ENCODE measurements at regions not wholly inside any gene's neighbourhood (a gene's known extent, or its start where the extent isn't known, plus 50 kb on each side); places are given as distances from the start of the nearest gene placed in this dataset.
"Not testable (repeated sequence)": the region's sequence is repeated elsewhere in the genome, so short reads cannot be mapped to it uniquely, and the experiment has no call there.

- H3K27ac Mint-ChIP-seq, result no peak overlapping the region
- DNase-seq, result no peak
- H3K36me3 Mint-ChIP-seq, result no peaks in the 10 kb centered on the region
- peaks cover 0 to 13% (median 7%) of the 10 kb centered on the region in 3 donors for H3K27me3 Mint-ChIP-seq (ENCODE audit: low read depth in 3 of 3)
- peaks cover 0 to 12% (median 3%) of the 10 kb centered on the region in 6 donors for H3K9me3 Mint-ChIP-seq
- no peak overlapping the region for H3K4me3 Mint-ChIP-seq
- peaks cover 4 to 9% of the 10 kb centered on the region in 2 donors for H3K4me1 Mint-ChIP-seq
Observed at GRCh38 chr1:90362163-90362562, 354.9 kb downstream of the BARHL2 start.

DNA sequence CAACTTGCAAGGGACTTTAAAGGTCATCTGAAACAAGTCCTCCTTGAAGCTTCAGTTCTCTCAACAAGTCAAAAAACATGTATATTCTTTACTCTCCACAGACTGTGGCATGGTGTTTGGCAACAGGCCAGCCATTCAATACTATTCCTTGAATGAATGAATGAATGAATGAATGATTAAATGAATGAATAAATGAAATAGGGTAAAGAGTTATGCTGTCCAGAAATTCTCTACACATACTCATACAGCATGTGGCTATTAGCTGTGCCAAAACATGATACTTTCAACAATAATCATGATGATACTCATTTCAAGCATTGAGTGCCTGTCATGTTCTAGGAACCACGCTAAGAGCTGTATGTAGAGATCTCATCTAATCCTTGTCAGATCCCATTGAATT is 356.1 kb downstream of the BARHL2 start:
- DNase-seq, result no peak
- H3K27ac Mint-ChIP-seq, result no peak overlapping the region
- H3K4me1 Mint-ChIP-seq, result peaks cover 4 to 9% of the 10 kb centered on the region in 2 donors
- peaks cover 0 to 11% (median 2%) of the 10 kb centered on the region in 6 donors for H3K9me3 Mint-ChIP-seq
- H3K36me3 Mint-ChIP-seq, result no peaks in the 10 kb centered on the region
- no peak overlapping the region for H3K4me3 Mint-ChIP-seq
- peaks cover 0 to 13% (median 4%) of the 10 kb centered on the region in 3 donors for H3K27me3 Mint-ChIP-seq (ENCODE audit: low read depth in 3 of 3)

GRCh38 chr1:90359994-90360393 is 357.1 kb downstream of the BARHL2 start:
- H3K27ac Mint-ChIP-seq, result no peak overlapping the region
- H3K4me1 Mint-ChIP-seq, result peaks cover 4 to 9% of the 10 kb centered on the region in 2 donors

GRCh38 chr1:90358448-90358847 is 358.7 kb downstream of the BARHL2 start:
- H3K9me3 Mint-ChIP-seq, result peaks cover 0 to 2% (median 0%) of the 10 kb centered on the region in 6 donors
- H3K4me1 Mint-ChIP-seq, result peaks cover 4 to 9% of the 10 kb centered on the region in 2 donors
- H3K27me3 Mint-ChIP-seq (ENCODE audit: low read depth in 3 of 3), result peaks cover 0 to 13% (median 1%) of the 10 kb centered on the region in 3 donors
- no peak for DNase-seq
- H3K27ac Mint-ChIP-seq, result no peak overlapping the region
- H3K36me3 Mint-ChIP-seq, result no peaks in the 10 kb centered on the region
- no peak overlapping the region for H3K4me3 Mint-ChIP-seq

More at GRCh38 chr1:90359994-90360393, 357.1 kb downstream of the BARHL2 start:
- peaks cover 0 to 13% (median 2%) of the 10 kb centered on the region in 3 donors for H3K27me3 Mint-ChIP-seq (ENCODE audit: low read depth in 3 of 3)
- no peaks in the 10 kb centered on the region for H3K36me3 Mint-ChIP-seq
- H3K9me3 Mint-ChIP-seq, result peaks cover 0 to 3% (median under 1%) of the 10 kb centered on the region in 6 donors
- DNase-seq, result no peak
- no peak overlapping the region for H3K4me3 Mint-ChIP-seq

GRCh38 chr1:90357995-90358394 is 359.1 kb downstream of the BARHL2 start:
- Mint-ChIP-seq H3K4me1 (peaks cover 4 to 6% of the 10 kb centered on the region in 2 donors), H3K27ac (no peak overlapping the region), H3K27me3 (ENCODE audit: low read depth in 3 of 3) (peaks cover 0 to 11% (median 2%) of the 10 kb centered on the region in 3 donors), H3K9me3 (peaks cover 0 to under 1% (median 0%) of the 10 kb centered on the region in 6 donors), H3K4me3 (no peak overlapping the region), H3K36me3 (no peaks in the 10 kb centered on the region)
- no peak for DNase-seq

GRCh38 chr1:90356991-90357390 is 360.1 kb downstream of the BARHL2 start:
- H3K4me1 Mint-ChIP-seq, result peaks cover 0 to 2% of the 10 kb centered on the region in 2 donors
- no peak overlapping the region for H3K27ac Mint-ChIP-seq
- no peaks in the 10 kb centered on the region for H3K36me3 Mint-ChIP-seq
- H3K9me3 Mint-ChIP-seq, result peaks cover 0 to 2% (median 0%) of the 10 kb centered on the region in 6 donors
- no peak overlapping the region for H3K4me3 Mint-ChIP-seq
- DNase-seq, result no peak
- H3K27me3 Mint-ChIP-seq (ENCODE audit: low read depth in 3 of 3), result peaks cover 0 to 11% (median 3%) of the 10 kb centered on the region in 3 donors

GRCh38 chr1:90356101-90356500 is 361.0 kb downstream of the BARHL2 start:
- Mint-ChIP-seq H3K9me3 (peaks cover 0 to 2% (median 0%) of the 10 kb centered on the region in 6 donors), H3K36me3 (no peaks in the 10 kb centered on the region), H3K27ac (no peak overlapping the region), H3K4me1 (no peaks in the 10 kb centered on the region), H3K4me3 (no peak overlapping the region), H3K27me3 (ENCODE audit: low read depth in 3 of 3) (peaks cover 0 to 8% (median 3%) of the 10 kb centered on the region in 3 donors)
- DNase-seq, result no peak

GRCh38 chr1:90354704-90355103 is 359.8 kb downstream of the ZNF326 start:
- H3K36me3 Mint-ChIP-seq, result no peaks in the 10 kb centered on the region
- DNase-seq, result no peak
- H3K4me1 Mint-ChIP-seq, result no peaks in the 10 kb centered on the region
- H3K27ac Mint-ChIP-seq, result no peak overlapping the region
- peaks cover 0 to 2% (median 0%) of the 10 kb centered on the region in 6 donors for H3K9me3 Mint-ChIP-seq
- peaks cover 0 to 3% (median 2%) of the 10 kb centered on the region in 3 donors for H3K27me3 Mint-ChIP-seq (ENCODE audit: low read depth in 3 of 3)
- H3K4me3 Mint-ChIP-seq, result no peak overlapping the region

GRCh38 chr1:90351019-90351418 is 356.1 kb downstream of the ZNF326 start:
- no peak overlapping the region for H3K27ac Mint-ChIP-seq
- H3K36me3 Mint-ChIP-seq, result no peaks in the 10 kb centered on the region
- peaks cover 0 to 5% (median 2%) of the 10 kb centered on the region in 3 donors for H3K27me3 Mint-ChIP-seq (ENCODE audit: low read depth in 3 of 3)
- H3K4me1 Mint-ChIP-seq, result no peaks in the 10 kb centered on the region
- H3K9me3 Mint-ChIP-seq, result peaks cover 7 to 14% (median 9%) of the 10 kb centered on the region in 6 donors
- H3K4me3 Mint-ChIP-seq, result no peak overlapping the region
- DNase-seq, result no peak

GRCh38 chr1:90349510-90349909 is 354.6 kb downstream of the ZNF326 start:
- no peak overlapping the region for H3K4me3 Mint-ChIP-seq
- peaks cover 7 to 14% (median 10%) of the 10 kb centered on the region in 6 donors for H3K9me3 Mint-ChIP-seq
- no peaks in the 10 kb centered on the region for H3K36me3 Mint-ChIP-seq
- H3K4me1 Mint-ChIP-seq, result no peaks in the 10 kb centered on the region
- peaks cover 0 to 10% (median 6%) of the 10 kb centered on the region in 3 donors for H3K27me3 Mint-ChIP-seq (ENCODE audit: low read depth in 3 of 3)
- no peak for DNase-seq
- H3K27ac Mint-ChIP-seq, result no peak overlapping the region

DNA sequence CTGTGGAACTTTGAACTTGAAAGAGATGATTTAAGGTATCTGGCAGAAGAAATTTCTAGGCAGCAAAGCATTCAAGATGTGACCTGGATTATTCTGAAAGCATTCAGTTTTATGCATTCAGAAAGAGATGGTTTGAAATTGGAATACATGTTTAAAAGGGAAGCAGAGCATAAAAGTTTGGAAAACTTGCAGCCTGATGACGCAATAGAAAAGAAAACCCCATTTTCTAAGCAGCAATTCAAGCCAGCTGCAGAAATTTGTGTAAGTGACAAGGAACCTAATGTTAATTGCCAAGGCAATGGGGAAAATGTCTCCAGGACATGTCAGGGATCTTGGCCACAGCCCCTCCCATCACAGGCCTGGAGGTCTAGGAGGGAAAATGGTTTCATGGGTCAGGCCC is 354.0 kb downstream of the ZNF326 start:
- Mint-ChIP-seq H3K27ac (no peak overlapping the region), H3K4me1 (no peaks in the 10 kb centered on the region)
- no peak for DNase-seq

GRCh38 chr1:90348459-90348858 is 353.5 kb downstream of the ZNF326 start:
- H3K4me3 Mint-ChIP-seq; H3K27ac Mint-ChIP-seq; H3K27me3 Mint-ChIP-seq (ENCODE audit: low read depth in 3 of 3); DNase-seq; H3K4me1 Mint-ChIP-seq; H3K36me3 Mint-ChIP-seq: not testable (repeated sequence)
- H3K9me3 Mint-ChIP-seq, result peaks cover 7 to 14% (median 11%) of the 10 kb centered on the region in 6 donors

More for the DNA sequence above, 354.0 kb downstream of the ZNF326 start:
- no peak overlapping the region for H3K4me3 Mint-ChIP-seq
- H3K9me3 Mint-ChIP-seq, result peaks cover 7 to 14% (median 11%) of the 10 kb centered on the region in 6 donors
- H3K36me3 Mint-ChIP-seq, result no peaks in the 10 kb centered on the region
- peaks cover 0 to 10% (median 6%) of the 10 kb centered on the region in 3 donors for H3K27me3 Mint-ChIP-seq (ENCODE audit: low read depth in 3 of 3)

DNA sequence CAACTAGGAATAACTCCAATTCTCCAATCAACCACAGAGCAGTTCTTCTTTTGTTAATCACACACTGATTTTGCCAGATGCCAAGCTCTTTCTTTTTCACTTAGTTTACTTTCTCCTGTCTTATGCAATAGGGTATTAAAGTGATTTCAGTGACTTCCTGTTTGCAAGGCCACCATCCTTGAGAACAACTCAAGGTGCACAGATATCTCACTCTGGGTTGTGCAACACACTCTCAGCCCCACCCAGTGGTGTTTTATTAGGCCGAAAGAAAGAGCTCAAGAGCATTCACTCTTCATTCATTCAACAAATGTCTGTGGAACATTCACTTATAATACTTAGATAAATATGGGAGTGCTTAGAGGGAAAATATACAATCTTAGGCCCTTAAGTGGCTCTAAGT is 352.5 kb downstream of the ZNF326 start:
- peaks cover 0 to 11% (median 4%) of the 10 kb centered on the region in 3 donors for H3K27me3 Mint-ChIP-seq (ENCODE audit: low read depth in 3 of 3)
- H3K27ac Mint-ChIP-seq, result no peak overlapping the region
- H3K36me3 Mint-ChIP-seq, result no peaks in the 10 kb centered on the region

DNA sequence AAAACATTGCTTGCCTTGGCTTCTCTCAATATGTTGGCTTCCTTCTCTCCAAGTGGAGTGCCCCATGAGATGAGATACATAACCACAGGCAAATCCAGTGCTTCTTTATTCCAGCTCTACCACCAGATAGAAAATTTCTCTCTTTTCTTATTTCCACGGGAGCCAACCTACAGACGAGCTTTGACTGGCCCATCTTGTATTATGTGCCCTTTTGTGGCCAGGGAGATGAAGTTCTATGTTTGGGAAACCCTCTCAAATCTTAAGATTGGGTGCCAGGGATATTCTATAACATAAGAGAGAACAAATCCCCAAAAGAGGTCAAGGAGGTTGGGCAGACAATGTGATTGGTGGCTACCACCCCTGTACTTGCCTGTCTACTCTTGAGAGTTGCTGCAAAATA is 351.8 kb downstream of the ZNF326 start:
- Mint-ChIP-seq H3K4me3 (no peak overlapping the region), H3K27me3 (ENCODE audit: low read depth in 3 of 3) (peaks cover 0 to 11% (median 7%) of the 10 kb centered on the region in 3 donors), H3K27ac (no peak overlapping the region), H3K4me1 (no peaks in the 10 kb centered on the region), H3K9me3 (peaks cover 6 to 14% (median 12%) of the 10 kb centered on the region in 6 donors), H3K36me3 (no peaks in the 10 kb centered on the region)
- DNase-seq, result no peak

More for the DNA sequence above, 352.5 kb downstream of the ZNF326 start:
- DNase-seq, result no peak
- no peak overlapping the region for H3K4me3 Mint-ChIP-seq
- H3K4me1 Mint-ChIP-seq, result no peaks in the 10 kb centered on the region
- H3K9me3 Mint-ChIP-seq, result peaks cover 6 to 14% (median 12%) of the 10 kb centered on the region in 6 donors

DNA sequence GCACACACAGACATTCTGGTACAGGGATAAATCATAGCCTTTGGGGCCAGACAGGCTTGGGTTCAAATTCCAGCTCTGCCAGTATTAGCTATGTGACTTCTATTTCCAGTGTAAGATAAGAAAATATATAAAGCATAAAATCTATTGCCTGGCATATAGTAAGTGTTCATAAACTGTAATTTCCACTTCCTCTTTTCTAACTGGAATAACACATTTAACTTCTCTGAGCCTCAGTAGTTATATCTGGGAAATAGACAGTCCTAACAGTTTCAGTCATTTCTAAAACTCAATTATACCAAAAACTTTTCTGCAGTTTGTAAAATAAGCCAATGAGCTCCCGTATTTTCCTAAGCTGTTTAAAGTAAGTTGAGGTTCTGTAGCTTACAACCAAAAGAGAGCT is 351.4 kb downstream of the ZNF326 start:
- H3K9me3 Mint-ChIP-seq, result peaks cover 6 to 14% (median 12%) of the 10 kb centered on the region in 6 donors
- no peak overlapping the region for H3K27ac Mint-ChIP-seq
- H3K36me3 Mint-ChIP-seq, result no peaks in the 10 kb centered on the region
- no peak overlapping the region for H3K4me3 Mint-ChIP-seq
- H3K27me3 Mint-ChIP-seq (ENCODE audit: low read depth in 3 of 3), result peaks cover 0 to 11% (median 7%) of the 10 kb centered on the region in 3 donors
- no peak for DNase-seq
- H3K4me1 Mint-ChIP-seq, result peaks cover 0 to 3% of the 10 kb centered on the region in 2 donors
